Suprapubic skin (tissue), 4 donors: ENCODE measurements at regions not wholly inside any gene's neighbourhood (a gene's known extent, or its start where the extent isn't known, plus 50 kb on each side); places are given as distances from the start of the nearest gene placed in this dataset.

ENCODE experiments used
- POLR2A ChIP-seq, 2 donors: fragments of 450-650 bp; IDR thresholded peaks; one replicate each; pipeline ENCODE4 v1.6.1; 2017; ENCODE audit warnings: antibody characterized with exemption in 2 of 2, mild to moderate bottlenecking in 2 of 2, moderate library complexity in 2 of 2
- POLR2AphosphoS5 ChIP-seq, 3 donors: sonication (generic); formaldehyde crosslinking; IDR thresholded peaks; one replicate each; pipeline ENCODE4 v1.6.1; 2017; ENCODE audit warnings: antibody characterized with exemption in 3 of 3
- TF ChIP-seq, protein P1 (sequence below), 2 donors: fragments of 200-600 bp in 1 of 2; fragments of 450-650 bp in 1 of 2; sonication (generic) in 1 of 2; IDR thresholded peaks; one replicate each; pipeline ENCODE4 v1.5.1; 2016 to 2019; ENCODE audit warnings: antibody characterized with exemption in 2 of 2, mild to moderate bottlenecking in 1 of 2, moderate library complexity in 1 of 2

DNA sequence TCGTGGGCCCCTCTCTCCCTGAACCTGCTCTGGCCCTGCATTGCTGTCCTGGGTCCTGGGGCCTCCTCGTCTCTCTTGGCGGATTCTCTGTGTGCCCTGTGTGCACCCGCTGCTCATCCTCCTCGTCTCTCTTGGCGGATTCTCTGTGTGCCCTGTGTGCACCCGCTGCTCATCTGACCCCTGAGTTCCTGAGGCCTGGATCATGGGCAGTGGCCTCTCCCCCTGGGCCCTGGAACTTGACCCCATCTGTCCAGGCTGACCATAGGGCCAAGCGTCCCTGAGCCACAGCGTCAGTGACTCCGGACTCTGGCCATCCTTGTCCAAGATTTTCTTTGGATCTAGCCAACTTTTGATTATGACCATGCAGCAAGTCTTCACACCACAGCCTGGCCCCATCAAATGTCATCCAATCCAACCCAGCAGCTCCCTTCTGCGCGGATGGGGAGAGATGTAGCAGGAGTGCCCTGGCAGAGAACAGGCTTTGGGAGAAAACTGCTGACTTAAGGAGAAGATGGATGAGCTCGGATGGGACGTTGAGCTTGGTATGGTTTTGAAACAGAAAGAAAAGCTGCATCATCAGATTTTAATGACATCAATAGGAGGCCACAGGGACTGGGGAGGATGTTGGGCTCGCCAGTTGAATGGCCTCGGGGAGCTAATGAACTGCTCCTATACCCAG, 455.1 kb upstream of the HS6ST1 start:
- TF ChIP-seq POLR2AphosphoS5 (IDR thresholded peaks at IDR 0.05) (no peak), POLR2A (IDR thresholded peaks at IDR 0.05) (no peak)
- TF ChIP-seq, protein P1, sequence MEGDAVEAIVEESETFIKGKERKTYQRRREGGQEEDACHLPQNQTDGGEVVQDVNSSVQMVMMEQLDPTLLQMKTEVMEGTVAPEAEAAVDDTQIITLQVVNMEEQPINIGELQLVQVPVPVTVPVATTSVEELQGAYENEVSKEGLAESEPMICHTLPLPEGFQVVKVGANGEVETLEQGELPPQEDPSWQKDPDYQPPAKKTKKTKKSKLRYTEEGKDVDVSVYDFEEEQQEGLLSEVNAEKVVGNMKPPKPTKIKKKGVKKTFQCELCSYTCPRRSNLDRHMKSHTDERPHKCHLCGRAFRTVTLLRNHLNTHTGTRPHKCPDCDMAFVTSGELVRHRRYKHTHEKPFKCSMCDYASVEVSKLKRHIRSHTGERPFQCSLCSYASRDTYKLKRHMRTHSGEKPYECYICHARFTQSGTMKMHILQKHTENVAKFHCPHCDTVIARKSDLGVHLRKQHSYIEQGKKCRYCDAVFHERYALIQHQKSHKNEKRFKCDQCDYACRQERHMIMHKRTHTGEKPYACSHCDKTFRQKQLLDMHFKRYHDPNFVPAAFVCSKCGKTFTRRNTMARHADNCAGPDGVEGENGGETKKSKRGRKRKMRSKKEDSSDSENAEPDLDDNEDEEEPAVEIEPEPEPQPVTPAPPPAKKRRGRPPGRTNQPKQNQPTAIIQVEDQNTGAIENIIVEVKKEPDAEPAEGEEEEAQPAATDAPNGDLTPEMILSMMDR (IDR thresholded peaks at IDR 0.05): no peak
